Mammary epithelial cell (primary cell): ENCODE measurements at regions not wholly inside any gene's neighbourhood (a gene's known extent, or its start where the extent isn't known, plus 50 kb on each side); places are given as distances from the start of the nearest gene placed in this dataset.

Experiments used
- EZH2 ChIP-seq: IDR thresholded peaks from 2 replicates; pipeline ENCODE4 v1.6.1; 2012; ENCODE audit warnings: low read length, inconsistent platforms, borderline replicate concordance
- TF ChIP-seq, protein P1 (sequence below), 2 donors: IDR thresholded peaks in 1 of 2; conservative IDR thresholded peaks in 1 of 2; 2 replicates each; pipeline ENCODE4 v1.5.1; 2011 to 2012; ENCODE audit warnings: inconsistent platforms in 2 of 2, low read length in 2 of 2, mild to moderate bottlenecking in 2 of 2, control low read depth in 1 of 2, low read depth in 1 of 2; ENCODE audit not compliant: insufficient read depth in 1 of 2; ENCODE audit errors: extremely low read depth in 1 of 2

DNA sequence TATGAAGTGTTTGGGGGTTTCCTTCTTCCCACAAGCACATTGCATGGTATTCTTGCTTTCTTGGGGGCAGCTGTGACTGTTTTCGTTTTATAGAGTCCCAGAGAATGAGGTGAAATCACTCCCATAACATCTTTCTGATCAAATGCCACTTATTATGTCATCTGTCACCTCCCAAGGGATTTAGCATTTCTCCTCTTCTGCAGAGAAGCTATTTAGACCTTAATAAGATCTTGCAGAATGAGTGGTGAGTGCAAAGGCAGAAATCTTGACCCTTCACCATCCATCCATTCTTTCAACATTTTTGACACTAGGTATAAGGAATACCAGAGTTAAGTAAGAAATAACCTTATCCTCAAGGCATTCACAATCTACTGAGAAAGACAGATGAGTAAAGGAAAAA lies 318.6 kb upstream of the POU3F1 start:
- TF ChIP-seq EZH2, result no peak
- TF ChIP-seq, protein P1, sequence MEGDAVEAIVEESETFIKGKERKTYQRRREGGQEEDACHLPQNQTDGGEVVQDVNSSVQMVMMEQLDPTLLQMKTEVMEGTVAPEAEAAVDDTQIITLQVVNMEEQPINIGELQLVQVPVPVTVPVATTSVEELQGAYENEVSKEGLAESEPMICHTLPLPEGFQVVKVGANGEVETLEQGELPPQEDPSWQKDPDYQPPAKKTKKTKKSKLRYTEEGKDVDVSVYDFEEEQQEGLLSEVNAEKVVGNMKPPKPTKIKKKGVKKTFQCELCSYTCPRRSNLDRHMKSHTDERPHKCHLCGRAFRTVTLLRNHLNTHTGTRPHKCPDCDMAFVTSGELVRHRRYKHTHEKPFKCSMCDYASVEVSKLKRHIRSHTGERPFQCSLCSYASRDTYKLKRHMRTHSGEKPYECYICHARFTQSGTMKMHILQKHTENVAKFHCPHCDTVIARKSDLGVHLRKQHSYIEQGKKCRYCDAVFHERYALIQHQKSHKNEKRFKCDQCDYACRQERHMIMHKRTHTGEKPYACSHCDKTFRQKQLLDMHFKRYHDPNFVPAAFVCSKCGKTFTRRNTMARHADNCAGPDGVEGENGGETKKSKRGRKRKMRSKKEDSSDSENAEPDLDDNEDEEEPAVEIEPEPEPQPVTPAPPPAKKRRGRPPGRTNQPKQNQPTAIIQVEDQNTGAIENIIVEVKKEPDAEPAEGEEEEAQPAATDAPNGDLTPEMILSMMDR (conservative IDR thresholded peaks at IDR 0.05 in 1 of 2, IDR thresholded peaks at IDR 0.05 in 1 of 2; ENCODE audit: extremely low read depth in 1 of 2, insufficient read depth in 1 of 2, low read depth in 1 of 2, low read length in 2 of 2), result no peak
